ENCODE measurements at regions not wholly inside any gene's neighbourhood (a gene's known extent, or its start where the extent isn't known, plus 50 kb on each side); places are given as distances from the start of the nearest gene placed in this dataset.

DNA sequence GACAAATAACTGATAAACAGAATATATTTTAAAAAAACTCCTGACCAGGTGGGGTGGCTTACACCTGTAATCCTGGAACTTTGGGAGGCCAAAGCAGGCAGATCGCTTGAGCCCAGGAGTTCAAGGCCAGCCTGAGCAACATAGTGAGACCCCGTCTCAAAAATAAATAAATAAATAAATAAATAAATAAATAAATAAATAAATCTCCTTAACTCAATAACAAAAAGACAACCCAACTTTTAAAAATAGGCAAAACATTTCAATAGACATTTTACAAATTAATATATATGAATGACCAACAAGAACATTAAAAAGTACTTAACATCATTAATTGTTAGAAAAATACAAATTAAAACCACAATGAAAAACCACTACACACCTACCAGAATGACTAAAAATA lies 56.2 kb upstream of the CAPRIN2 start:
- TF ChIP-seq CTCF (IDR thresholded peaks at IDR 0.05; ENCODE audit: poor library complexity) (no peak), EZH2 (IDR thresholded peaks at IDR 0.05; ENCODE audit: borderline replicate concordance) (no peak)

Measured in hepatocyte (in vitro differentiated cells).